GM13976 (cell line): ENCODE measurements at regions not wholly inside any gene's neighbourhood (a gene's known extent, or its start where the extent isn't known, plus 50 kb on each side); places are given as distances from the start of the nearest gene placed in this dataset.

Source experiments
- DNase-seq: peaks from one replicate; pipeline ENCODE4 v3.0.0; 2012; ENCODE audit warnings: low spot score
- CTCF ChIP-seq: IDR thresholded peaks from 2 replicates; pipeline ENCODE4 v1.5.1; 2012; ENCODE audit warnings: borderline replicate concordance, mild to moderate bottlenecking; ENCODE audit not compliant: insufficient read depth; ENCODE audit errors: extremely low read depth, missing control alignments, control extremely low read depth
- in situ Hi-C: fragments of 300-500 bp; cut with MboI; formaldehyde crosslinking; loops from one replicate; pipeline ENCODE4 v1.12.0; 2022; ENCODE audit warnings: low sequenced_read_pairs, mixed read lengths, inconsistent platforms; ENCODE audit not compliant: unreplicated experiment

- TF ChIP-seq CTCF = no peak
- DNase-seq = no peak
- in situ Hi-C loops = no loop called here
Measured at GRCh38 chr1:221117548-221117951, 238.3 kb downstream of the HLX start.

- in situ Hi-C loops = no loop called here
- no peak for DNase-seq
Measured at GRCh38 chr1:221118176-221118937, 239.1 kb downstream of the HLX start.

DNA sequence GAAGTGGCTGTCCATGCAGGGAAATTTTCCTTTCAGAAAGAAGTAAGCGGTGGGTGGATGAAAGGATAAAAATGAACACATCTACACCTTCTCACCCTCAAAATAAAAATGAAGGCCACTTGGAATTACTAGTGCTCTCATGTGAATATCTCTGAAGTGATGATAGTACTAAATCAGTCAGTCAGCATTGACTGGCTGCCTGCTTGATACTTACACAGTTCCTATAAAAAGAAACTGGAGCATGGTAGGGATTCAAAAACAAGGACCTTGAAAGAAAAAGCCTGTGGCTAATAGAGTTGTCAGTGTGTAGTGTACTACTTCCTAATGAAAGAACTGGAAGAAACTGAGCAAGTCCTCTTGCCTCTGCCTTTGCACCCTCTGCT lies 239.7 kb downstream of the HLX start:
- TF ChIP-seq CTCF = no peak
- in situ Hi-C loops = no loop called here

More at GRCh38 chr1:221118176-221118937, 239.1 kb downstream of the HLX start:
- TF ChIP-seq CTCF = no peak

GRCh38 chr1:221122501-221122900 lies 243.3 kb downstream of the HLX start:
- no peak for TF ChIP-seq CTCF
- in situ Hi-C loops = no loop called here
- no peak for DNase-seq

More for the DNA sequence above, 239.7 kb downstream of the HLX start:
- no peak for DNase-seq

- DNase-seq = no peak
- no peak for TF ChIP-seq CTCF
- in situ Hi-C loops = no loop called here
Measured at GRCh38 chr1:221125976-221126375, 246.7 kb downstream of the HLX start.

DNA sequence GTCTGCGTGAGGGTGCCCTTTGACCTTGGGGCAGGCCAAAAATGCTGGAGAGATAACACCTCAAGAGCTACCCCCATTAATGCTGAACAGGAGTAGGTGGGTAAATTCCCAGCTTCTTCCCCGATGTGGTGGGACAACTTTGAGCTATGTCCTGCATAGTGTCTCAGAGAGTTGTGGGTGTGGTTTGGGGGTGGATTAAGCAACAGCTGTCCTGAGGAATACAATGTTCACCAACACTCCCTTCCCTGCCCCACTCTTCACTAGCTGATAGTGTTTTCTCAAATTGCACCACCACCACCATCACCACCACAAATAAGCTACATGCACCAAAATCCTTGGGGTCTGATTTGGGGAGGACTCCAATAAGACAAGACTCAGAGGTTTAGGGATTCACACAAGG lies 258.4 kb downstream of the HLX start:
- in situ Hi-C loops = no loop called here
- no peak for DNase-seq
- TF ChIP-seq CTCF = no peak
